Kidney capillary endothelial cell (primary cell): ENCODE measurements at regions not wholly inside any gene's neighbourhood (a gene's known extent, or its start where the extent isn't known, plus 50 kb on each side); places are given as distances from the start of the nearest gene placed in this dataset.
"Not testable (repeated sequence)": the region's sequence is repeated elsewhere in the genome, so short reads cannot be mapped to it uniquely, and the experiment has no call there.

ENCODE experiments used
- DNase-seq: peaks from one replicate; pipeline ENCODE4 v3.0.0-alpha.2; 2018; ENCODE audit warnings: low spot score

DNA sequence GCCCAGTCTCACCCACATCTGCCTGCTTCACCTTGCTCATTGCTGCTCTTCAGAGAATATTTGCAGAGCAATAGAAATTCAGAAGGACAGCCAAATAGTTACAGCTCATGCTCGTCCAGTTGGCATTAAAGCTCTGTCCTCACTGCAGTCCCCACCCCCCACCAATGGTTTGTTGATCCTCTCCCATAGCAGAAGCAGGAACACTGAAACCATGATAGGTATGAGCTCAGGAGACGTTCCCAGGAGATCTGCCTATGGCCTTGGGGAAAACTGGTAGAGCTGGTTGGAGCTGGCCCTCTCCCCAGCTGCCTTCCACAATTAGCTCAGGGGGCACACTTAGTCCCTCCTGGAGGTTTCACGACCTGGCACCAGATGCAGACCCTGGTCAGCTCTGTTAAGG lies 68.6 kb upstream of the KMT2C start:
- no peak for DNase-seq

- DNase-seq, result no peak
These were observed 67.3 kb upstream of the KMT2C start for GRCh38 chr7:152502813-152503790.

GRCh38 chr7:152501506-152501905 lies 65.7 kb upstream of the KMT2C start:
- no peak for DNase-seq

DNA sequence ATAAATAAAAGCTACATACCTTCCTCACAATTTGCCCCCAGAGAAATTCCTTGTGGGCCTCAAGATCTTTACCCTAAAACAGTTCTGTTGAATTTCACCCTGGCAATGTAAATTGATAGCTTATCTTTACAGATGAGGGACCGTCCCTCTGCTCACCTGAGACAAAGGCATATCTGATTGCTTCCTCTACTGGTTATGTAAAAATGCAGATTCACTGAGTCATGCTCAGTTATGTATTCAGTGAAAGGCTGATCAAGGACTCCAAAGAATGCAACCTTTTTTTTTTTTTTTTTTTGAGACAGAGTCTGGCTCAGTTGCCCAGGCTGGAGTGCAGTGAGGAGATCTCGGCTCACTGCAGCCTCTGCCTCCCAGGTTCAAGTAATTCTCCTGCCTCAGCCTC lies 64.2 kb upstream of the KMT2C start:
- not testable (repeated sequence) for DNase-seq

DNA sequence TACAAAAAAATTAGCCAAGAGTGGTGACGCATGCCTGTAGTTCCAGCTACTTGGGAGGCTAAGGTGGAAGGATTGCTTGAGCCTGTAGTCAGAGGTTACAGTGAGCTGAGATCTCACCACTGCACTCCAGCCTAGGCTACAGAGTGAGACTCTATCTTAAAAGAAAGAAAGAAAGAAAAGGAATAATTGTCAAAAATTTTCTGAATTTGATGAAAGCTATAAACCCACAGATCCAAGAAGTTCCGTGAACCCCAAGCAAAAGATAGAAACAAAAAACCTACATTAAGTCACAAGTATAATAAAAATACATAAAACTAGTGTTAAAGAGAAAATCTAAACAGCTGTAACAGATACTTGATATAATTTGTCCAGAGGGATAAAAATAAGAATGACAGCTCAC lies 60.1 kb upstream of the KMT2C start:
- DNase-seq, result no peak

- DNase-seq, result no peak
These were observed 57.1 kb upstream of the KMT2C start for GRCh38 chr7:152492952-152493351.

- no peak for DNase-seq
These were observed 53.2 kb upstream of the KMT2C start for GRCh38 chr7:152489044-152489443.

- DNase-seq, result no peak
These were observed 51.2 kb upstream of the KMT2C start for GRCh38 chr7:152486968-152487367.

GRCh38 chr7:152485826-152486225 lies 50.0 kb upstream of the KMT2C start:
- DNase-seq, result no peak
